Activated naive CD8-positive, alpha-beta T cell treated with anti-CD3 and anti-CD28 coated beads for 36 hours (primary cell): ENCODE measurements at regions not wholly inside any gene's neighbourhood (a gene's known extent, or its start where the extent isn't known, plus 50 kb on each side); places are given as distances from the start of the nearest gene placed in this dataset.
A peak's percentile ranks its signal among the peaks of the same experiment; 100 is the strongest.

Experiments
- DNase-seq: peaks from one replicate; pipeline ENCODE4 v3.0.0; 2021
- H3K27ac Mint-ChIP-seq: one replicate; pipeline ENCODE4 v1.8.0; 2022; ENCODE audit warnings: mild to moderate bottlenecking, moderate library complexity, mixed read lengths
- H3K27me3 Mint-ChIP-seq: one replicate; pipeline ENCODE4 v1.8.0; 2022; ENCODE audit warnings: mild to moderate bottlenecking, mixed read lengths
- H3K36me3 Mint-ChIP-seq: one replicate; pipeline ENCODE4 v1.8.0; 2021; ENCODE audit warnings: mild to moderate bottlenecking, mixed read lengths
- H3K4me1 Mint-ChIP-seq: one replicate; pipeline ENCODE4 v1.8.0; 2021; ENCODE audit warnings: mixed read lengths
- H3K4me3 Mint-ChIP-seq: one replicate; pipeline ENCODE4 v1.8.0; 2022; ENCODE audit warnings: mild to moderate bottlenecking, moderate library complexity, mixed read lengths
- H3K9me3 Mint-ChIP-seq: one replicate; pipeline ENCODE4 v1.8.0; 2022; ENCODE audit warnings: mixed read lengths

DNA sequence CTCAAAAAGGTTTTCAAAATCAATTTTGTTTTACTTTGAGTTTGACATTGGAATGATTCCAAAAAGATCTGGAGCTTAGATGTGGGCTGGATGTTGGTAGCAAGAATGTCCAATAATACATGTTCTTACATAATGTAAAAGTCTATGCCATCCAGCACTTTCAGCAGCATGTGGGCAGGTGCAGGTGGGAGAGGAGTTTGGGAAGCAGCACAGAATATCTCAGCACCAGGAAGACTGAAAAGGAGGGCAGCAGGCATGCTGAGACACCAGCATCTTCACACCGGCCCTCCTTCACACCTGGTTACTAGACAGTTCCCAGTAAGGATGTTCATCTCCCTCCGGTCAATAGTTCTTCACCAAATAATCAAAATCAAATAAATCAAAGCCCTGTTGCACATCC, 166.6 kb downstream of the ZBTB18 start:
- no peak for DNase-seq
- Mint-ChIP-seq H3K4me3 (no peak overlapping the region), H3K36me3 (no peaks in the 10 kb centered on the region), H3K27ac (no peak overlapping the region), H3K4me1 (no peaks in the 10 kb centered on the region), H3K27me3 (no peaks in the 10 kb centered on the region), H3K9me3 (peaks cover 3% of the 10 kb centered on the region)

DNA sequence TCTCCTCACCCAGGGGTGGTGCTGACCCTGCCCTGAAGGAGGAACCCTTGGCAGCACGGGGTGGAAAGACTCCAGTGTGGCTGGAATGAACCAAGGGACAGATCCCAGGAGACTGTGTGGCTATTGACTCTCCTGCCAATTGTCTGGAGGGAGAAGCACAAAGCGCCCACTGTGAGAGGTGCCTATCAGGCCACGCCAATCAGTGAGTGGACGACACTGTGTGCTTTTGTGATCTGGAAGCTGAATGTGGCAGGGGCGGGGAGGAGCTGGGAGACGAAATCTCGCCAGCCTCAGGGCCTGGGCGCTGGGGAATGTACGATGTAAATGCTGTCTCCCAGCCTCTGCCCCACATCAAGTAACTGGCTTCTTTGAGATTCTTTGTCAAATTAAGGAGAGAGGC, 167.1 kb downstream of the ZBTB18 start:
- no peaks in the 10 kb centered on the region for H3K27me3 Mint-ChIP-seq

DNA sequence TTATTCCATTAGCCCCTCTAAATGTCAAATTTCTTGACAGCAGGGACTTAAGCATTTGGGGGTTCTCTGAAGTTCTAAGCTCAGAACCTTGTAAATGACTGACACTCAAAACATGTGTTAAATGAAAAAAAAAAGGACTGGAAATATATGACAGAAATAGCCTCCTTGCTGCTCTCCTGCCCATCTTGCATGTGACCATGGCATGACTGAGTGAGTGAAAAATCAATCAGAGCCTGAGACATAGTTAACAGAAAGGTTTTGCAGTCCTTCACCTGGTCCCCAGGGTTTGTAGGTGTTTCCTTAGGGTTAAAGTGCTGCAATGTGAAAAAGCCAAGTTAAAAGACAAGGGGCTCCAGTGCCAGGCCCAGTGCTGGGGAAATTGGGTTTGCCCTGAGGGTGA, 168.1 kb downstream of the ZBTB18 start:
- no peaks in the 10 kb centered on the region for H3K27me3 Mint-ChIP-seq
- no peak for DNase-seq
- H3K9me3 Mint-ChIP-seq: peaks cover 3% of the 10 kb centered on the region
- H3K36me3 Mint-ChIP-seq: no peaks in the 10 kb centered on the region
- no peak overlapping the region for H3K4me3 Mint-ChIP-seq
- H3K27ac Mint-ChIP-seq: no peak overlapping the region
- H3K4me1 Mint-ChIP-seq: no peaks in the 10 kb centered on the region

More for the DNA sequence above, 167.1 kb downstream of the ZBTB18 start:
- no peak for DNase-seq
- no peaks in the 10 kb centered on the region for H3K4me1 Mint-ChIP-seq
- no peaks in the 10 kb centered on the region for H3K36me3 Mint-ChIP-seq
- peaks cover 3% of the 10 kb centered on the region for H3K9me3 Mint-ChIP-seq
- H3K4me3 Mint-ChIP-seq: no peak overlapping the region
- H3K27ac Mint-ChIP-seq: no peak overlapping the region

DNA sequence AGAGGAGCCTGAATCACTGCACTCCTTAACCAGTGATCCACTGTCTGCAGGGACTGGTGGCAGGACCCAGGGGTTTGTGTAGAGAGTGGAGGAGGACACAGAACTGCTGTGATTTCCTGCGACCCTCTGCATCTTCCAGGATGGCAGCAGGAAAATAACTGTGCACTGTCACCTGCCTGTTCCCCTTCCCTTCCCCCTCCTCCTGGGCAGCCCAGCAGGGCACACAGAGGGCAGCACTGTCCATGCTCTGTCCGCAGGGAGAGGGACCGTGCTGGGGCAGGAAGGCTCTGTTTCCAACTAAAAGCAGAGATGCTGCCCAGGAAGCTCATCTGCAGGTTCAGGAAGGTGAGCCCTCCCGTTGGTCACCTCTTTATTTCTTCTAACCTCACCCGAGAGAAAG, 168.7 kb downstream of the ZBTB18 start:
- DNase-seq: no peak

DNA sequence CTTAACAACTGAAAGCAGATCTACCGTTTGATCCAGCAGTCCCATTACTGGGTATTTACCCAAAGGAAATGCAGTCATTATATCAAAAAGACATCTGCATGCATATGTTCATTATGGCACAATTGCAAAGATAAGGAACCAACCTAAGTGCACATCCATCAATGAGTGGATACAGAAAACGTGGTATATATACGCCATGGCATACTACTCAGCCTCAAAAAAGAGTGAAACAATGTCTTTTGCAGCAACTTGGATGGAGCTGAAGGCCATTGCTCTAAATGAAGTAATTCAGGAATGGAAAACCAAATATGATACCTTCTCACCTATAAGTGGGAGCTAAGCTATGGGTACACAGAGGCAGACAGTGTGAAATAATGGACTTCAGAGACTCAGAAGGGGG, 169.3 kb downstream of the ZBTB18 start:
- Mint-ChIP-seq H3K36me3 (no peaks in the 10 kb centered on the region), H3K4me3 (no peak overlapping the region), H3K4me1 (no peaks in the 10 kb centered on the region), H3K9me3 (no peaks in the 10 kb centered on the region), H3K27me3 (no peaks in the 10 kb centered on the region), H3K27ac (no peak overlapping the region)
- DNase-seq: no peak

More for the DNA sequence above, 168.7 kb downstream of the ZBTB18 start:
- no peaks in the 10 kb centered on the region for H3K4me1 Mint-ChIP-seq
- peaks cover 3% of the 10 kb centered on the region for H3K9me3 Mint-ChIP-seq
- H3K4me3 Mint-ChIP-seq: no peak overlapping the region
- H3K36me3 Mint-ChIP-seq: no peaks in the 10 kb centered on the region
- no peaks in the 10 kb centered on the region for H3K27me3 Mint-ChIP-seq
- H3K27ac Mint-ChIP-seq: no peak overlapping the region

DNA sequence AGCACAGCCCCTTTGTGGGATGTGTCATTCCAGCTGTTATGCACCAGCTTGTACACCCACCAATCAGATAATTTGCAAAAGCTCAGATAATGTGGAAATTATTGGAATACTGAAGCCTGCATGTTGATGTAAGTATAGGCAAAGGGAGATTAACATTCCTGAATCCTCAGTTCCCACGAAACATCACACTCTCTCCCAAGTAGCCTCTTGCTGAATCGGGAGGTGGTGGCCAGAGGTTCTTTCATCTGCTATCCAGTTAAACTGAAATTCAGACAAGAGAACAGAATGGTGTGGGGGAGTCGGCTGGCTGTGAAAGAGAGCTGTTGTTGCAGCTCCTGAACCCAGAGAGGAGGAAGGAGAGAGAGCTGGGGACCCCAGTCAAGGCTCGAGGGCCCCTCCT, 170.9 kb downstream of the ZBTB18 start:
- no peak overlapping the region for H3K27ac Mint-ChIP-seq
- H3K9me3 Mint-ChIP-seq: no peaks in the 10 kb centered on the region
- no peak overlapping the region for H3K4me3 Mint-ChIP-seq
- H3K4me1 Mint-ChIP-seq: no peaks in the 10 kb centered on the region
- H3K27me3 Mint-ChIP-seq: peaks cover 5% of the 10 kb centered on the region
- no peaks in the 10 kb centered on the region for H3K36me3 Mint-ChIP-seq
- DNase-seq: no peak

DNA sequence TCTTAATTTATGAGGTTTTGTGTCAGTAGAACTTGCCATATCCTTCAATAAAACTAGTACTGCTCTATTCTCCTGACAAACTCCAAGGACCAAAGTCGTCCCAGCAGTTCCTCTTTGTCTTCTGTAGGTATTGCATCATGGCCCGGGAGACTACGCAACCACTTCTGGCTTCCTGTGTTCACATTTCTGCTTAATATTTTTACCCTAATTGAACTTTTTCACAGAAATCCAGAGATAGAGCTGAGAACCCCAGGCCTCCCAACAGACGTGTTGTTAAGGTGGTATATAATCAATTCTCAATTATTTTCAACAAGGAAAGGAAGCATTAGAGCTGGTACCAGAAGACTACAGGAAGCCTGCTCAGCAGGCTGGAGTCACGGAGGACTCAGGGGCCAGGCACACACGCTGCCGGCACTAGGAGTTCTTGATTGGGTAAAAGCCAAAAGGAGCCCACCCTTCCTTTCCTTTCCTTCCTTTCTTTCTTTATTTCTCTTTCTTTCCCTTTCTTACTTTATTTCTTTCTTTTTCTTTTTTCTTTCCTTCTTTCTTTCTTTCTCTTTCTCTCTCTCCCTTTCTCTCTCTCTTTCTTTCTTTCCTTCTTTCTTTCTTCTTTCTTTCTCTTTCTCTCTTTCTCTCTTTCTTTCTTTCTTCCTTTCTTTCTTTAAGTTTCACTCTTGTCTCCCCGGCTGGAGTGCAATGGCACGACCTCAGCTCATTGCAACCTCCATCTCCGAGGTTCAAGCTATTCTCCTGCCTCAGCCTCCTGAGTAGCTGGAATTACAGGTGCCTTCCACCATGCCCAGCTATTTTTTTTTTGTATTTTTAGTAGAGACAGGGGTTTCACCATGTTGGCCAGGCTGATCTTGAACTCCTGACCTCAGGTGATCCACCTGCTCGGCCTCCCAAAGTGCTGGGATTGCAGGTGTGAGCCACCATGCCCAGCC, 173.7 kb downstream of the ZBTB18 start:
- DNase-seq: no peak
- no peak overlapping the region for H3K27ac Mint-ChIP-seq
- peaks cover 7% of the 10 kb centered on the region for H3K27me3 Mint-ChIP-seq
- H3K4me1 Mint-ChIP-seq: no peaks in the 10 kb centered on the region
- H3K4me3 Mint-ChIP-seq: no peak overlapping the region
- no peaks in the 10 kb centered on the region for H3K36me3 Mint-ChIP-seq
- no peaks in the 10 kb centered on the region for H3K9me3 Mint-ChIP-seq

DNA sequence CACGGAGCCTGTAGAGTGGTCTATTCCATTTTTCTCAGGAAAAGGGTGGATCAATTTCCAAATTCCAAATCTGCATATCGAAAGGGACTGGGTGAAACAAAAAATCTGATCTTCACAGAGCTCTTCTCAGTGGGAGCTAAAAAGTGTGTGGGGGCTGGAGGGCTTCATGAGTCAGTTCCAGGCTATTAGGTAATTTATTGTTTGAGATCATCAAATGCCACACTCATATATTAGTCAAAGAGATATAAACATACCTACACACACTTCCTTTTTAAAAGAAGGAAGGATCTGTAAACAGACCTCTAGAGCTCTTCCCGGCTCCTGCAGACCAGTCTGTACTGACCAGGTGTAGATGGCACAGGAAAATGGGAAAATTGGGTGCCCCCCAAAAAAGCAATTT, 175.4 kb downstream of the ZBTB18 start:
- H3K36me3 Mint-ChIP-seq: no peaks in the 10 kb centered on the region
- H3K9me3 Mint-ChIP-seq: no peaks in the 10 kb centered on the region

DNA sequence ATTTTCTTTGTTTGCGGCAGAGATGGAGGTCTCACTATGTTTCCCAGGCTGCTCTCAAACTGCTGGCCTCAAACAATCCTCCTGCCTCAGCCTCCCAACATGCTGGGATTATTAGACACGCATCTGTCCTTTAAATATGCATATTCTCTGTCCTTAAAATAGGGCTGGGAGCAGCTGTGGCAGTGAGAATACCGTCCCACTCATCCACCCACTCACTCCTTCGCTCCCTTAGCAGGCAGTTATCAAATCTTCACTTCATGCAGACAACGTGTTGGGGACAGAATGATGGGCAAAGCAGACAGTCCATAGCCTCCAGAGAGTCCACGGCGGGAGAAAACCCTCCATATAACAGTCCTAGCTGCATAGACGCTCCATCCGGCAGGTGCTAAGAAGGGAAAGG, 179.4 kb downstream of the ZBTB18 start:
- H3K4me3 Mint-ChIP-seq: no peak overlapping the region
- H3K36me3 Mint-ChIP-seq: no peaks in the 10 kb centered on the region
- no peaks in the 10 kb centered on the region for H3K4me1 Mint-ChIP-seq
- H3K27me3 Mint-ChIP-seq: peaks cover 15% of the 10 kb centered on the region
- no peak overlapping the region for H3K27ac Mint-ChIP-seq
- no peak for DNase-seq
- no peaks in the 10 kb centered on the region for H3K9me3 Mint-ChIP-seq

More for the DNA sequence above, 175.4 kb downstream of the ZBTB18 start:
- no peaks in the 10 kb centered on the region for H3K4me1 Mint-ChIP-seq
- H3K27ac Mint-ChIP-seq: no peak overlapping the region
- H3K4me3 Mint-ChIP-seq: no peak overlapping the region
- peaks cover 15% of the 10 kb centered on the region for H3K27me3 Mint-ChIP-seq
- no peak for DNase-seq

DNA sequence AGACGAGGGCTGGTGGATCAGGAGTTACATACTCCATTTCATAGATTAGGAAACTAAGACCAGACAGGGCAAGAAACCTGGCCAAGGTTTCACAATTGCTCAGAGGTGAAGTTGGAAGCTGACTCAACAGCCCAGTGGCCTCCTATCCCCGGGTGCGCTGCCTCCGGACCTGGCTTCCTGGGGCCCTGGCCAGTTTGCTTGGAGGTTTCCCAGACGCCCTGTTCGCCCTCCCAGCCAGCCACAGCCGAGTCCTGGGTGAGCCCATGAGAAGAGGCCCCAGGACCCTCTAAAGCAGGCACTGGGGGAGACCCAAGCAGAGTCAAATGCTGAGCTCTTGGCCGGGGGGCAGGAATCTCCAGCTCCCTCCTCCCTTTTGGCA, 180.1 kb downstream of the ZBTB18 start:
- H3K9me3 Mint-ChIP-seq: no peaks in the 10 kb centered on the region
- peaks cover 13% of the 10 kb centered on the region for H3K27me3 Mint-ChIP-seq
- no peaks in the 10 kb centered on the region for H3K4me1 Mint-ChIP-seq
- no peak overlapping the region for H3K27ac Mint-ChIP-seq
- no peak overlapping the region for H3K4me3 Mint-ChIP-seq
- no peaks in the 10 kb centered on the region for H3K36me3 Mint-ChIP-seq
- no peak for DNase-seq

DNA sequence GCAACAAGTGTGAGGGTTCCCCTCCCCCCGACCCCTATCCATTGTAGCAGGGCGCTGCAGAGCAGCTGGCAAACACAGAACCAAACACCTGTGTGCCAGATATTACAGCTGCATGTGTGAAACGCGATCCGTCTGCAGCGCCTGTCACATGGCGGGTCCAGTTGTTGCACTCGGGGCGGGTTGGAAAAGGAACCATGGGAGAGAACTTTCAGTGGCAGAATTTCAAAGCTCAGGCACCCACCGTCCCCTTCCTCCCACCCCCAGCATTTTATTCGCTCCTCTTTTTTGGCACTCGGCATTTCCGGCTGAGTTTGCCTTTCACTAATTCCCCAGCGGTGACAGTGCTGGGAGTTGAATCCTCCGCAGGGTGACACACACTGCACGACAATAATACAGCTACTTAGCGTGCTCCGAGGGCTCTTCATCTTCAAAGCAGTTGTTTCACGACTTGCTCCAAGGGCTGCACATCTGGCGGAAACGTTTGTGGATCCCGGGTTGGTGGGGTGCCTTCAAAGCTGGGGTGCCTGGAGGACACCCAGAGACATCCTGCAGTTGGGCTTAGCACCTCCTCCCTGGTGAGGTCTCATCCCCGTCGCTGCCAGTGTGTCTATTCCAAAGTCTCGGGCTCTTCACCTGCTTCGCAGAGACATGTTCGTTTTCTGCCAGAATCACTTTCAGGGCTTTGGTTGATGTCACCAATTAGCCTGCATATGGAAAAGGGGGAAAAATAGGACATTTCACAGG, 180.7 kb downstream of the ZBTB18 start:
- Mint-ChIP-seq H3K27me3 (peaks cover 10% of the 10 kb centered on the region), H3K36me3 (no peaks in the 10 kb centered on the region), H3K27ac (no peak overlapping the region), H3K4me1 (no peaks in the 10 kb centered on the region), H3K4me3 (peak overlapping the region; percentile 15), H3K9me3 (no peaks in the 10 kb centered on the region)
- no peak for DNase-seq

DNA sequence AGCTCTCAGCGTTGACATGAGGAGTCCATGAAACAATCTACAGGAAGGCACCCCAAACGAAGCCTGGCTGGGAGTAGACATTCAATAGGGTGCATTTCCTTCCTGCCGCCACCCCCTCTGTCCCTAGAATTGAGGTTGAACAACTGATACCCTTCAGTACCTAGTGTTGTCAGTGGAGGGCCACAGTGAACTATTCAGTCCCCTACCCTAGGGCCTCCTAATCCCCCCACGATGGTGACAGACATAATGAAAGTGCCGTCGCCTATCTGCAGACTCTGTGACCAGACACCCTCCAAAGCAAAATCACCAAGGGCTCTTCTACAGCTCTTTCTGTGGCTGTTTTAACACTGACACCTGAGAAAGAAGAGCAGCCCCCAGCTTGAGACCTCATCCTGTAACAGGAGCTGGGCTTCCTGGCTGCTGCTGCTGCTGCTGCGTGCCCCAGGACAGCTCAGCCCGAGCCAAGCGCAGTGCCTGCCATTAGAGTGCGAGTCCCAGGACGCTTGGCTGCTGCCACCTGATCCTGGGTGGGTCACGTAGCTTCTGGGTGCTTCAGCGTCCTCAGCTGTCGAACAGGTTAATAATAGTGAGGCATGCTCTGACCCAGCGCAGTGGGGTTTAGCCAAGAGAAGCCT, 183.0 kb downstream of the ZBTB18 start:
- no peak for DNase-seq
- Mint-ChIP-seq H3K4me1 (peaks cover under 1% of the 10 kb centered on the region), H3K27ac (no peak overlapping the region), H3K27me3 (peaks cover 10% of the 10 kb centered on the region), H3K9me3 (no peaks in the 10 kb centered on the region), H3K36me3 (no peaks in the 10 kb centered on the region), H3K4me3 (no peak overlapping the region)

DNA sequence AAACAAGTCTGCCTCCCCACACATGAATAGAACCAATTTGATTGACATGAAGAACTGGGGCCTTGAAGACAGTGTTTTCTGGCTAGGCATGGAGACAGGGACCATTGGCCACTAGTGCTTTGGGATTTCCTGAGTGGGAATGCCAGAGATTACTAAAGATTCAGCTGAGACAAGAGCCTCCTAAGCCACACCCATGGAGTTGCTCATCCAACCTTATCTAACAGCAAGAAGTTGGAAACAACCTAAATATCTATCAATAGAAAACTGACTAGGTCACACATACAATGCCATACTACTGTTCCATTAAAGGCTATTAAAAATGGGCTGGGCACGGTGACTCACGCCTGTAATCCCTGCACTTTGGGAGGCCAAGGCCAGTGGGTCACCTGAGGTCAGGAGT, 184.1 kb downstream of the ZBTB18 start:
- Mint-ChIP-seq H3K4me3 (no peak overlapping the region), H3K4me1 (peaks cover 5% of the 10 kb centered on the region), H3K36me3 (no peaks in the 10 kb centered on the region), H3K27me3 (peaks cover 5% of the 10 kb centered on the region), H3K9me3 (no peaks in the 10 kb centered on the region), H3K27ac (no peak overlapping the region)
- DNase-seq: no peak

DNA sequence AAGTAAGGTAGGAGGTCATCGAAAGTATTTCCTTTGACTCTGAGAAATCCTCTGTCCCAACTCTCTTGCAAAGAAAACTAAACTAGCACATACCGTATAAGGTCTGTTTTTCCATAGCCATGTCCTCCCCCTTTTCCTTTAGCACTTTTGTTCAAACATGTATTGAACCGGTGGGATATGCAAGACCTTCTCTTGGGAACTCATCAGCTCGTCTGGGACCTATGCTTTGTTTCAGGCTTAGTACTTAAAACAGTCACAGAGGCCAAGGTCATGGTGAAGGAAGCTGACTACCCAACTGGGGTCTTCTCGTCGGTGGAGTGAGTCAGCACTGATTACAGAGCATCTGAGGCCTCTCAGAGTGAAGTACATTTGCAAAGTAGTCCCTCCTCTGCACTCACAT, 185.0 kb downstream of the ZBTB18 start:
- Mint-ChIP-seq H3K4me3 (no peak overlapping the region), H3K9me3 (no peaks in the 10 kb centered on the region), H3K4me1 (peaks cover 5% of the 10 kb centered on the region), H3K36me3 (no peaks in the 10 kb centered on the region), H3K27me3 (no peaks in the 10 kb centered on the region), H3K27ac (no peak overlapping the region)
- DNase-seq: no peak

DNA sequence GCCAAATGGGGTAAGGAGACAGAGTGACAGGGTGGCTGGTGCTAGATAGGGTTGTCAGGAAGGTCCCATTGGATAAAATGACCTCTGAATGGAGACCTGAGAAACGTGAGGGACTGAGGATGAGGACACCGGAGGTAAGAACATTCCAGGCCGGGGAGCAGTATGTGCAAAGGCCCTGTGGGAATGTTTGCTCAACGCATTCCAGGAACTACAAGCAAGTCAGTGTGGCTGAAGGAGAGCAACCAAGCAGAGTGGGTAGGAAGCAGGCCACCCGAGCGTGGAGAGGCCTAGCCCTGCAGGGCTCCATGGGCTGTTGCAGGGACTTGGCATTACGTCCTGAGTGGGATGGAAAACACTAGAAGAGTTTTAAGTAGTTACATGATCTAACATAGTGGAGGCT, 185.6 kb downstream of the ZBTB18 start:
- no peak overlapping the region for H3K4me3 Mint-ChIP-seq
- no peaks in the 10 kb centered on the region for H3K27me3 Mint-ChIP-seq
- no peaks in the 10 kb centered on the region for H3K9me3 Mint-ChIP-seq
- DNase-seq: no peak
- no peak overlapping the region for H3K27ac Mint-ChIP-seq
- H3K36me3 Mint-ChIP-seq: no peaks in the 10 kb centered on the region
- peaks cover 5% of the 10 kb centered on the region for H3K4me1 Mint-ChIP-seq
